ENCODE measurements at regions not wholly inside any gene's neighbourhood (a gene's known extent, or its start where the extent isn't known, plus 50 kb on each side); places are given as distances from the start of the nearest gene placed in this dataset.

GRCh38 chr20:18919996-18920395 is 106.4 kb downstream of the SCP2D1 start:
- no peak overlapping the region for H3K27ac Mint-ChIP-seq

GRCh38 chr20:18921291-18921690 is 107.7 kb downstream of the SCP2D1 start:
- ATAC-seq (ENCODE audit: low read depth in 2 of 2) (no peak), DNase-seq (no peak)
- no peaks in the 10 kb centered on the region for H3K36me3 Mint-ChIP-seq
- H3K4me3 Mint-ChIP-seq = no peak overlapping the region
- H3K27ac Mint-ChIP-seq = no peak overlapping the region
- H3K27me3 Mint-ChIP-seq = peaks cover 3 to 15% (median 4%) of the 10 kb centered on the region in 3 donors
- H3K4me1 Mint-ChIP-seq = no peaks in the 10 kb centered on the region
- no peaks in the 10 kb centered on the region for H3K9me3 Mint-ChIP-seq

More at GRCh38 chr20:18919996-18920395, 106.4 kb downstream of the SCP2D1 start:
- DNase-seq = no peak
- Mint-ChIP-seq H3K36me3 (no peaks in the 10 kb centered on the region), H3K4me1 (no peaks in the 10 kb centered on the region), H3K27me3 (peaks cover 3 to 16% (median 4%) of the 10 kb centered on the region in 3 donors), H3K4me3 (no peak overlapping the region), H3K9me3 (peaks cover 0 to 6% (median 0%) of the 10 kb centered on the region in 7 donors)
- ATAC-seq (ENCODE audit: low read depth in 2 of 2) = no peak

- Mint-ChIP-seq H3K27ac (no peak overlapping the region), H3K9me3 (no peaks in the 10 kb centered on the region)
Observed at GRCh38 chr20:18922251-18922650, 108.7 kb downstream of the SCP2D1 start.

GRCh38 chr20:18922898-18923297 is 109.3 kb downstream of the SCP2D1 start:
- peak overlapping the region in 1 of 6 donors; percentile 18 for H3K27ac Mint-ChIP-seq
- H3K36me3 Mint-ChIP-seq = no peaks in the 10 kb centered on the region
- no peak for ATAC-seq (ENCODE audit: low read depth in 2 of 2)
- H3K4me3 Mint-ChIP-seq = no peak overlapping the region
- H3K27me3 Mint-ChIP-seq = peaks cover 2 to 15% (median 4%) of the 10 kb centered on the region in 3 donors
- no peaks in the 10 kb centered on the region for H3K9me3 Mint-ChIP-seq
- DNase-seq = no peak
- no peaks in the 10 kb centered on the region for H3K4me1 Mint-ChIP-seq

More at GRCh38 chr20:18922251-18922650, 108.7 kb downstream of the SCP2D1 start:
- Mint-ChIP-seq H3K4me1 (no peaks in the 10 kb centered on the region), H3K36me3 (no peaks in the 10 kb centered on the region), H3K27me3 (peaks cover 3 to 15% (median 4%) of the 10 kb centered on the region in 3 donors), H3K4me3 (no peak overlapping the region)
- DNase-seq = no peak
- ATAC-seq (ENCODE audit: low read depth in 2 of 2) = no peak

- Mint-ChIP-seq H3K4me1 (no peaks in the 10 kb centered on the region), H3K4me3 (no peak overlapping the region), H3K27ac (no peak overlapping the region), H3K36me3 (no peaks in the 10 kb centered on the region), H3K9me3 (peaks cover 0 to 6% (median 0%) of the 10 kb centered on the region in 7 donors), H3K27me3 (peaks cover 0 to 15% (median 4%) of the 10 kb centered on the region in 3 donors)
- no peak for ATAC-seq (ENCODE audit: low read depth in 2 of 2)
- no peak for DNase-seq
Observed at GRCh38 chr20:18926965-18927364, 113.4 kb downstream of the SCP2D1 start.

- DNase-seq (no peak), ATAC-seq (ENCODE audit: low read depth in 2 of 2) (no peak)
- H3K4me3 Mint-ChIP-seq = no peak overlapping the region
- no peaks in the 10 kb centered on the region for H3K4me1 Mint-ChIP-seq
- peaks cover 0 to 6% (median 5%) of the 10 kb centered on the region in 7 donors for H3K9me3 Mint-ChIP-seq
- H3K27me3 Mint-ChIP-seq = peaks cover 0 to 15% (median 0%) of the 10 kb centered on the region in 3 donors
- no peak overlapping the region for H3K27ac Mint-ChIP-seq
- no peaks in the 10 kb centered on the region for H3K36me3 Mint-ChIP-seq
Observed at GRCh38 chr20:18928626-18929025, 115.0 kb downstream of the SCP2D1 start.

- ATAC-seq (ENCODE audit: low read depth in 2 of 2) (no peak), DNase-seq (no peak)
- Mint-ChIP-seq H3K27me3 (peaks cover 0 to 9% (median 0%) of the 10 kb centered on the region in 3 donors), H3K9me3 (peaks cover 0 to 7% (median 6%) of the 10 kb centered on the region in 7 donors), H3K4me3 (no peak overlapping the region), H3K4me1 (no peaks in the 10 kb centered on the region), H3K36me3 (no peaks in the 10 kb centered on the region), H3K27ac (no peak overlapping the region)
Observed at GRCh38 chr20:18929800-18930199, 116.2 kb downstream of the SCP2D1 start.

GRCh38 chr20:18943542-18943941 is 130.0 kb downstream of the SCP2D1 start:
- DNase-seq = no peak
- peaks cover 4 to 8% of the 10 kb centered on the region in 2 donors for H3K36me3 Mint-ChIP-seq
- H3K9me3 Mint-ChIP-seq = peaks cover 3 to 12% (median 7%) of the 10 kb centered on the region in 7 donors
- no peak overlapping the region for H3K27ac Mint-ChIP-seq
- ATAC-seq (ENCODE audit: low read depth in 2 of 2) = no peak
- H3K4me3 Mint-ChIP-seq = no peak overlapping the region
- peaks cover 6 to 36% (median 30%) of the 10 kb centered on the region in 3 donors for H3K27me3 Mint-ChIP-seq
- no peaks in the 10 kb centered on the region for H3K4me1 Mint-ChIP-seq

- no peaks in the 10 kb centered on the region for H3K4me1 Mint-ChIP-seq
- peaks cover 2 to 20% (median 6%) of the 10 kb centered on the region in 7 donors for H3K9me3 Mint-ChIP-seq
- peaks cover 0 to 2% (median 0%) of the 10 kb centered on the region in 3 donors for H3K27me3 Mint-ChIP-seq
- DNase-seq = no peak
- H3K27ac Mint-ChIP-seq = no peak overlapping the region
- no peak for ATAC-seq (ENCODE audit: low read depth in 2 of 2)
- H3K36me3 Mint-ChIP-seq = no peaks in the 10 kb centered on the region
- H3K4me3 Mint-ChIP-seq = no peak overlapping the region
Observed at GRCh38 chr20:18956890-18957289, 143.3 kb downstream of the SCP2D1 start.

- Mint-ChIP-seq H3K27me3 (peaks cover 0 to 6% (median 0%) of the 10 kb centered on the region in 3 donors), H3K4me3 (no peak overlapping the region), H3K9me3 (peaks cover 2 to 20% (median 6%) of the 10 kb centered on the region in 7 donors), H3K36me3 (no peaks in the 10 kb centered on the region), H3K4me1 (no peaks in the 10 kb centered on the region), H3K27ac (no peak overlapping the region)
- ATAC-seq (ENCODE audit: low read depth in 2 of 2) = no peak
- DNase-seq = no peak
Observed at GRCh38 chr20:18957328-18957727, 143.7 kb downstream of the SCP2D1 start.

GRCh38 chr20:18971121-18971520 is 157.5 kb downstream of the SCP2D1 start:
- DNase-seq (no peak), ATAC-seq (ENCODE audit: low read depth in 2 of 2) (no peak)
- no peak overlapping the region for H3K4me3 Mint-ChIP-seq
- H3K27ac Mint-ChIP-seq = peak overlapping the region in 1 of 6 donors; percentile 54
- H3K4me1 Mint-ChIP-seq = no peaks in the 10 kb centered on the region
- H3K27me3 Mint-ChIP-seq = peaks cover 0 to 23% (median 15%) of the 10 kb centered on the region in 3 donors
- H3K9me3 Mint-ChIP-seq = peaks cover 0 to 6% (median 2%) of the 10 kb centered on the region in 7 donors
- H3K36me3 Mint-ChIP-seq = no peaks in the 10 kb centered on the region

- DNase-seq = no peak
- H3K4me3 Mint-ChIP-seq = no peak overlapping the region
- H3K9me3 Mint-ChIP-seq = peaks cover 0 to 8% (median 2%) of the 10 kb centered on the region in 7 donors
- no peaks in the 10 kb centered on the region for H3K4me1 Mint-ChIP-seq
- no peak for ATAC-seq (ENCODE audit: low read depth in 2 of 2)
- no peaks in the 10 kb centered on the region for H3K36me3 Mint-ChIP-seq
- peak overlapping the region in 1 of 6 donors; percentile 54 for H3K27ac Mint-ChIP-seq
- peaks cover 0 to 18% (median 11%) of the 10 kb centered on the region in 3 donors for H3K27me3 Mint-ChIP-seq
Observed at GRCh38 chr20:18971574-18971973, 158.0 kb downstream of the SCP2D1 start.

GRCh38 chr20:18972251-18972876 is 158.8 kb downstream of the SCP2D1 start:
- Mint-ChIP-seq H3K27me3 (peaks cover 0 to 13% (median 7%) of the 10 kb centered on the region in 3 donors), H3K36me3 (no peaks in the 10 kb centered on the region), H3K9me3 (peaks cover 0 to 7% (median 0%) of the 10 kb centered on the region in 7 donors)

GRCh38 chr20:18973529-18974173 is 160.1 kb downstream of the SCP2D1 start:
- Mint-ChIP-seq H3K36me3 (no peaks in the 10 kb centered on the region), H3K9me3 (peaks cover 0 to 3% (median 0%) of the 10 kb centered on the region in 7 donors), H3K4me1 (no peaks in the 10 kb centered on the region), H3K4me3 (no peak overlapping the region), H3K27ac (no peak overlapping the region), H3K27me3 (peaks cover 0 to 8% (median 3%) of the 10 kb centered on the region in 3 donors)
- ATAC-seq (ENCODE audit: low read depth in 2 of 2) = no peak
- no peak for DNase-seq

More at GRCh38 chr20:18972251-18972876, 158.8 kb downstream of the SCP2D1 start:
- DNase-seq = no peak
- Mint-ChIP-seq H3K4me1 (no peaks in the 10 kb centered on the region), H3K4me3 (no peak overlapping the region), H3K27ac (no peak overlapping the region)
- no peak for ATAC-seq (ENCODE audit: low read depth in 2 of 2)

Measured in naive B cell (primary cell).